ENCODE measurements at regions not wholly inside any gene's neighbourhood (a gene's known extent, or its start where the extent isn't known, plus 50 kb on each side); places are given as distances from the start of the nearest gene placed in this dataset.

GRCh38 chr14:21997300-21997699 is 323.7 kb upstream of the OR4E1 start:
- TF ChIP-seq EZH2phosphoT487 (IDR thresholded peaks at IDR 0.05; ENCODE audit: low read depth), result no peak
- TF ChIP-seq, protein P1, sequence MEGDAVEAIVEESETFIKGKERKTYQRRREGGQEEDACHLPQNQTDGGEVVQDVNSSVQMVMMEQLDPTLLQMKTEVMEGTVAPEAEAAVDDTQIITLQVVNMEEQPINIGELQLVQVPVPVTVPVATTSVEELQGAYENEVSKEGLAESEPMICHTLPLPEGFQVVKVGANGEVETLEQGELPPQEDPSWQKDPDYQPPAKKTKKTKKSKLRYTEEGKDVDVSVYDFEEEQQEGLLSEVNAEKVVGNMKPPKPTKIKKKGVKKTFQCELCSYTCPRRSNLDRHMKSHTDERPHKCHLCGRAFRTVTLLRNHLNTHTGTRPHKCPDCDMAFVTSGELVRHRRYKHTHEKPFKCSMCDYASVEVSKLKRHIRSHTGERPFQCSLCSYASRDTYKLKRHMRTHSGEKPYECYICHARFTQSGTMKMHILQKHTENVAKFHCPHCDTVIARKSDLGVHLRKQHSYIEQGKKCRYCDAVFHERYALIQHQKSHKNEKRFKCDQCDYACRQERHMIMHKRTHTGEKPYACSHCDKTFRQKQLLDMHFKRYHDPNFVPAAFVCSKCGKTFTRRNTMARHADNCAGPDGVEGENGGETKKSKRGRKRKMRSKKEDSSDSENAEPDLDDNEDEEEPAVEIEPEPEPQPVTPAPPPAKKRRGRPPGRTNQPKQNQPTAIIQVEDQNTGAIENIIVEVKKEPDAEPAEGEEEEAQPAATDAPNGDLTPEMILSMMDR (IDR thresholded peaks at IDR 0.05; ENCODE audit: low read depth, low read length), result peak; percentile 49

Measured in OCI-LY3 (cell line).